Activated CD8-positive, alpha-beta memory T cell treated with anti-CD3 and anti-CD28 coated beads, Interleukin-2, amount 10 ng/mL, durations not matched to agents 7 days and 5 days (primary cell): ENCODE measurements at regions not wholly inside any gene's neighbourhood (a gene's known extent, or its start where the extent isn't known, plus 50 kb on each side); places are given as distances from the start of the nearest gene placed in this dataset.

Experiments used
- ATAC-seq: fragments of 150-1000 bp; cut with Tn5 transposase; one replicate; pipeline ENCODE4 v1.10.0; 2021; ENCODE audit warnings: moderate library complexity
- CTCF ChIA-PET: fragments of 350-600 bp; sonication (Branson Sonifier 250); formaldehyde crosslinking; loops from one replicate; lab custom pipeline; 2021; ENCODE audit warnings: antibody characterized with exemption; lab: Charles Lee
- DNase-seq: peaks from one replicate; pipeline ENCODE4 v3.0.0-alpha.2; 2020
- H3K27ac Mint-ChIP-seq: one replicate; pipeline ENCODE4 v1.8.0; 2021; ENCODE audit warnings: mild to moderate bottlenecking, mixed read lengths
- H3K27me3 Mint-ChIP-seq: one replicate; pipeline ENCODE4 v1.8.0; 2021; ENCODE audit warnings: mixed read lengths
- H3K36me3 Mint-ChIP-seq: one replicate; pipeline ENCODE4 v1.8.0; 2021; ENCODE audit warnings: mild to moderate bottlenecking, mixed read lengths
- H3K4me1 Mint-ChIP-seq: one replicate; pipeline ENCODE4 v1.8.0; 2021; ENCODE audit warnings: mixed read lengths
- H3K4me3 Mint-ChIP-seq: one replicate; pipeline ENCODE4 v1.8.0; 2021; ENCODE audit warnings: mild to moderate bottlenecking, moderate library complexity, mixed read lengths
- H3K9me3 Mint-ChIP-seq: one replicate; pipeline ENCODE4 v1.8.0; 2022; ENCODE audit warnings: low read depth, mixed read lengths

- Mint-ChIP-seq H3K36me3 (no peaks in the 10 kb centered on the region), H3K27ac (no peak overlapping the region), H3K9me3 (no peaks in the 10 kb centered on the region), H3K4me3 (no peak overlapping the region), H3K27me3 (no peaks in the 10 kb centered on the region), H3K4me1 (no peaks in the 10 kb centered on the region)
- ATAC-seq (no peak), DNase-seq (no peak)
- CTCF ChIA-PET: no interaction called here
Observed at GRCh38 chr3:117005911-117006522, 296.4 kb downstream of the TUSC7 start.

- CTCF ChIA-PET: no interaction called here
- no peak for ATAC-seq
- Mint-ChIP-seq H3K36me3 (no peaks in the 10 kb centered on the region), H3K27ac (no peak overlapping the region), H3K4me3 (no peak overlapping the region), H3K27me3 (no peaks in the 10 kb centered on the region), H3K9me3 (no peaks in the 10 kb centered on the region), H3K4me1 (no peaks in the 10 kb centered on the region)
- DNase-seq: no peak
Observed at GRCh38 chr3:117010318-117010717, 300.7 kb downstream of the TUSC7 start.

- H3K4me1 Mint-ChIP-seq: no peaks in the 10 kb centered on the region
- H3K9me3 Mint-ChIP-seq: no peaks in the 10 kb centered on the region
- H3K27me3 Mint-ChIP-seq: no peaks in the 10 kb centered on the region
- ATAC-seq: no peak
- CTCF ChIA-PET: no interaction called here
- H3K4me3 Mint-ChIP-seq: no peak overlapping the region
- DNase-seq: no peak
- H3K27ac Mint-ChIP-seq: no peak overlapping the region
- H3K36me3 Mint-ChIP-seq: no peaks in the 10 kb centered on the region
Observed at GRCh38 chr3:117011687-117012250, 302.2 kb downstream of the TUSC7 start.

GRCh38 chr3:117016378-117016777, 306.8 kb downstream of the TUSC7 start:
- H3K4me3 Mint-ChIP-seq: no peak overlapping the region
- DNase-seq (no peak), ATAC-seq (no peak)
- no peaks in the 10 kb centered on the region for H3K27me3 Mint-ChIP-seq
- no peaks in the 10 kb centered on the region for H3K36me3 Mint-ChIP-seq
- no peak overlapping the region for H3K27ac Mint-ChIP-seq
- no peaks in the 10 kb centered on the region for H3K9me3 Mint-ChIP-seq
- no peaks in the 10 kb centered on the region for H3K4me1 Mint-ChIP-seq
- CTCF ChIA-PET: no interaction called here

- no peaks in the 10 kb centered on the region for H3K9me3 Mint-ChIP-seq
- no peaks in the 10 kb centered on the region for H3K4me1 Mint-ChIP-seq
- DNase-seq (no peak), ATAC-seq (no peak)
- no peaks in the 10 kb centered on the region for H3K36me3 Mint-ChIP-seq
- no peaks in the 10 kb centered on the region for H3K27me3 Mint-ChIP-seq
- CTCF ChIA-PET: no interaction called here
- H3K4me3 Mint-ChIP-seq: no peak overlapping the region
- H3K27ac Mint-ChIP-seq: no peak overlapping the region
Observed at GRCh38 chr3:117017135-117017894, 307.7 kb downstream of the TUSC7 start.

GRCh38 chr3:117018655-117019054, 309.1 kb downstream of the TUSC7 start:
- no peak overlapping the region for H3K4me3 Mint-ChIP-seq
- ATAC-seq (no peak), DNase-seq (no peak)
- H3K4me1 Mint-ChIP-seq: no peaks in the 10 kb centered on the region
- no peaks in the 10 kb centered on the region for H3K9me3 Mint-ChIP-seq
- no peak overlapping the region for H3K27ac Mint-ChIP-seq
- no peaks in the 10 kb centered on the region for H3K27me3 Mint-ChIP-seq
- no peaks in the 10 kb centered on the region for H3K36me3 Mint-ChIP-seq
- CTCF ChIA-PET: no interaction called here

GRCh38 chr3:117019082-117019713, 309.6 kb downstream of the TUSC7 start:
- Mint-ChIP-seq H3K9me3 (no peaks in the 10 kb centered on the region), H3K4me1 (no peaks in the 10 kb centered on the region), H3K36me3 (no peaks in the 10 kb centered on the region), H3K27ac (no peak overlapping the region), H3K27me3 (no peaks in the 10 kb centered on the region), H3K4me3 (no peak overlapping the region)
- DNase-seq (peak; percentile 45), ATAC-seq (no peak)
- CTCF ChIA-PET: no interaction called here

GRCh38 chr3:117026401-117026800, 316.8 kb downstream of the TUSC7 start:
- no peak for DNase-seq
- H3K27ac Mint-ChIP-seq: no peak overlapping the region
- peaks cover 4% of the 10 kb centered on the region for H3K9me3 Mint-ChIP-seq
- no peaks in the 10 kb centered on the region for H3K36me3 Mint-ChIP-seq
- no peak for ATAC-seq
- no peak overlapping the region for H3K4me3 Mint-ChIP-seq
- H3K4me1 Mint-ChIP-seq: no peaks in the 10 kb centered on the region
- CTCF ChIA-PET: no interaction called here
- H3K27me3 Mint-ChIP-seq: no peaks in the 10 kb centered on the region

- Mint-ChIP-seq H3K27ac (no peak overlapping the region), H3K27me3 (no peaks in the 10 kb centered on the region), H3K36me3 (no peaks in the 10 kb centered on the region), H3K4me1 (no peaks in the 10 kb centered on the region), H3K4me3 (no peak overlapping the region), H3K9me3 (peaks cover 3% of the 10 kb centered on the region)
- DNase-seq (no peak), ATAC-seq (no peak)
- CTCF ChIA-PET: no interaction called here
Observed at GRCh38 chr3:117035745-117036144, 326.2 kb downstream of the TUSC7 start.

GRCh38 chr3:117036259-117036799, 326.8 kb downstream of the TUSC7 start:
- no peaks in the 10 kb centered on the region for H3K4me1 Mint-ChIP-seq
- no peaks in the 10 kb centered on the region for H3K27me3 Mint-ChIP-seq
- no peaks in the 10 kb centered on the region for H3K36me3 Mint-ChIP-seq
- DNase-seq (no peak), ATAC-seq (no peak)
- CTCF ChIA-PET: no interaction called here
- no peak overlapping the region for H3K4me3 Mint-ChIP-seq
- peaks cover 3% of the 10 kb centered on the region for H3K9me3 Mint-ChIP-seq
- H3K27ac Mint-ChIP-seq: no peak overlapping the region

- ATAC-seq (no peak), DNase-seq (no peak)
- H3K27me3 Mint-ChIP-seq: no peaks in the 10 kb centered on the region
- peaks cover 9% of the 10 kb centered on the region for H3K9me3 Mint-ChIP-seq
- H3K36me3 Mint-ChIP-seq: no peaks in the 10 kb centered on the region
- CTCF ChIA-PET: no interaction called here
- H3K4me1 Mint-ChIP-seq: no peaks in the 10 kb centered on the region
- H3K4me3 Mint-ChIP-seq: no peak overlapping the region
- H3K27ac Mint-ChIP-seq: no peak overlapping the region
Observed at GRCh38 chr3:117045143-117045542, 335.6 kb downstream of the TUSC7 start.

- CTCF ChIA-PET: no interaction called here
- Mint-ChIP-seq H3K9me3 (peaks cover 6% of the 10 kb centered on the region), H3K36me3 (no peaks in the 10 kb centered on the region), H3K27me3 (no peaks in the 10 kb centered on the region), H3K27ac (no peak overlapping the region), H3K4me3 (no peak overlapping the region), H3K4me1 (no peaks in the 10 kb centered on the region)
- ATAC-seq (no peak), DNase-seq (no peak)
Observed at GRCh38 chr3:117047951-117048705, 338.5 kb downstream of the TUSC7 start.

GRCh38 chr3:117052395-117052794, 342.8 kb downstream of the TUSC7 start:
- DNase-seq: no peak
- CTCF ChIA-PET: no interaction called here
- H3K36me3 Mint-ChIP-seq: no peaks in the 10 kb centered on the region
- no peaks in the 10 kb centered on the region for H3K4me1 Mint-ChIP-seq
- no peak for ATAC-seq
- no peaks in the 10 kb centered on the region for H3K27me3 Mint-ChIP-seq
- no peak overlapping the region for H3K4me3 Mint-ChIP-seq
- no peak overlapping the region for H3K27ac Mint-ChIP-seq
- H3K9me3 Mint-ChIP-seq: peaks cover 5% of the 10 kb centered on the region
